ENCODE measurements at regions not wholly inside any gene's neighbourhood (a gene's known extent, or its start where the extent isn't known, plus 50 kb on each side); places are given as distances from the start of the nearest gene placed in this dataset.
A peak's percentile ranks its signal among the peaks of the same experiment; 100 is the strongest.

DNA sequence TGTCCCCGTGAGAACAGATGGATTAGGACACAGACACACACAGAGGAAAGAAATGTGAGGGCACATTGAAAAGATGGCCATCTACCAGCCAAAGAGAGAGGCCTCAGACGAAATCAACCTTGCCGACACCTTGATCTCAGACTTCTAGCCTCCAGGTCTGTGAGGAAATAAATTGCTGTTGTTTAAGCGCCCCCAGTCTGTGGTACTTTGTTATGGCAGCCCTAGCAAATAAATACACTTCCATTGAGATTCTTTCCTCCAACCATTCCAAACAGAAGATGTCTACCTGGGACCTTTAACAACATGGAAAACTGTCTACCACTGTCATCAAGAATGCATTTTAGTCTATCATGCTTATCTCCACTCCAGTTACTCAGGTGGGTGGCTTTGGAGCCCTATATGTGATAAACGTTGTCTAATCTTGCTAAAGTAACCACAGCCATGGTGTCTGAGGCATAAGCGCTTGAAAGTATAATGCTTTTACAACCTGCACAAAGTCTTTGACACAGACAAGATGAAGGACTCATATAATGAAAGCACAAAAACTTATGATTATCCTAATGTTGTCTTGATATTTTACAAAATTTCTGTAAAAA, 244.3 kb downstream of the MTERF1 start:
- Histone ChIP-seq H3K27ac (no peak overlapping the region), H3K27me3 (ENCODE audit: insufficient read depth, low read depth) (no peaks in the 10 kb centered on the region), H3K9ac (no peak overlapping the region), H3K4me3 (IDR thresholded peaks at IDR 0.05; ENCODE audit: insufficient read depth, low read depth, low read length) (no peak overlapping the region), H3K36me3 (ENCODE audit: insufficient read depth) (no peaks in the 10 kb centered on the region), H3K79me2 (ENCODE audit: insufficient read depth, low read depth) (no peaks in the 10 kb centered on the region), H4K20me1 (ENCODE audit: insufficient read depth) (no peaks in the 10 kb centered on the region), H2AFZ (ENCODE audit: low read depth) (no peak overlapping the region), H3K4me1 (ENCODE audit: low read depth, poor library complexity, severe bottlenecking) (no peaks in the 10 kb centered on the region), H3K4me2 (no peak overlapping the region)
- TF ChIP-seq CTCF (conservative IDR thresholded peaks at IDR 0.05; ENCODE audit: low read depth, low read length), result peak; percentile 76

GRCh38 chr7:91636728-91637127, 243.8 kb downstream of the MTERF1 start:
- Histone ChIP-seq H2AFZ (ENCODE audit: low read depth) (no peak overlapping the region), H3K4me1 (ENCODE audit: low read depth, poor library complexity, severe bottlenecking) (no peaks in the 10 kb centered on the region), H3K4me2 (no peak overlapping the region), H3K27ac (no peak overlapping the region), H4K20me1 (ENCODE audit: insufficient read depth) (no peaks in the 10 kb centered on the region), H3K79me2 (ENCODE audit: insufficient read depth, low read depth) (no peaks in the 10 kb centered on the region), H3K27me3 (ENCODE audit: insufficient read depth, low read depth) (no peaks in the 10 kb centered on the region), H3K4me3 (IDR thresholded peaks at IDR 0.05; ENCODE audit: insufficient read depth, low read depth, low read length) (no peak overlapping the region), H3K9ac (no peak overlapping the region), H3K36me3 (ENCODE audit: insufficient read depth) (no peaks in the 10 kb centered on the region)
- TF ChIP-seq CTCF (conservative IDR thresholded peaks at IDR 0.05; ENCODE audit: low read depth, low read length), result no peak

GRCh38 chr7:91644256-91644655, 236.2 kb downstream of the MTERF1 start:
- Histone ChIP-seq H3K4me1 (ENCODE audit: low read depth, poor library complexity, severe bottlenecking) (no peaks in the 10 kb centered on the region), H3K27me3 (ENCODE audit: insufficient read depth, low read depth) (no peaks in the 10 kb centered on the region), H3K36me3 (ENCODE audit: insufficient read depth) (no peaks in the 10 kb centered on the region), H3K27ac (no peak overlapping the region), H3K4me3 (IDR thresholded peaks at IDR 0.05; ENCODE audit: insufficient read depth, low read depth, low read length) (no peak overlapping the region), H2AFZ (ENCODE audit: low read depth) (no peak overlapping the region), H4K20me1 (ENCODE audit: insufficient read depth) (no peaks in the 10 kb centered on the region), H3K4me2 (no peak overlapping the region), H3K79me2 (ENCODE audit: insufficient read depth, low read depth) (no peaks in the 10 kb centered on the region), H3K9ac (no peak overlapping the region)
- TF ChIP-seq CTCF (conservative IDR thresholded peaks at IDR 0.05; ENCODE audit: low read depth, low read length), result no peak

DNA sequence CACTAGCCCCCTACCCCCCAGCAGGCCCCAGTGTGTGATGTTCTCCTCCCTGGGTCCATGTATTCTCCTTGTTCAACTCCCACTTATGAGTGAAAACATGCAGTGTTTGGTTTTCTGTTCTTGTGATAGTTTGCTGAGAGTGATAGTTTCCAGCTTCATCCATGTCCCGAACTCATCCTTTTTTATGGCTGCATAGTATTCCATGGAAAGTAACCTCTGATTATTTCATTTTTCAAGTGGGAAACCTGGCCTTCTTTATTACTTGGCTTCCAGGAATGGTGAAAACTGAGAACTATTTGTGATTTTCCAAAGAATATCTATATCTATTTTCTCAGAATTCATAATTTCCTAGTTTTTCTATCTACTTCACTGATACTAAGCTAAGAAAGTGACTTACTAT, 235.0 kb downstream of the MTERF1 start:
- no peak overlapping the region for H3K4me2 ChIP-seq
- no peaks in the 10 kb centered on the region for H3K27me3 ChIP-seq (ENCODE audit: insufficient read depth, low read depth)
- no peaks in the 10 kb centered on the region for H3K4me1 ChIP-seq (ENCODE audit: low read depth, poor library complexity, severe bottlenecking)
- no peaks in the 10 kb centered on the region for H4K20me1 ChIP-seq (ENCODE audit: insufficient read depth)
- H3K27ac ChIP-seq, result no peak overlapping the region
- no peaks in the 10 kb centered on the region for H3K36me3 ChIP-seq (ENCODE audit: insufficient read depth)
- no peaks in the 10 kb centered on the region for H3K79me2 ChIP-seq (ENCODE audit: insufficient read depth, low read depth)
- H3K4me3 ChIP-seq (IDR thresholded peaks at IDR 0.05; ENCODE audit: insufficient read depth, low read depth, low read length), result no peak overlapping the region
- H3K9ac ChIP-seq, result no peak overlapping the region
- H2AFZ ChIP-seq (ENCODE audit: low read depth), result no peak overlapping the region
- no peak for TF ChIP-seq CTCF (conservative IDR thresholded peaks at IDR 0.05; ENCODE audit: low read depth, low read length)

Data from KMS-11 (cell line).